Smooth muscle cell (in vitro differentiated cells): ENCODE measurements at regions not wholly inside any gene's neighbourhood (a gene's known extent, or its start where the extent isn't known, plus 50 kb on each side); places are given as distances from the start of the nearest gene placed in this dataset.

Experiments used
- DNase-seq: peaks from one replicate; lab custom pipeline; 2025; ENCODE audit not compliant: unreplicated experiment; lab: John Stamatoyannopoulos, UW
- H2AFZ ChIP-seq: fragments of 200-600 bp; sonication (generic); 2 replicates; pipeline ENCODE4 v1.6.0; 2016; ENCODE audit warnings: antibody characterized with exemption, low read depth, mild to moderate bottlenecking
- H3F3A ChIP-seq: fragments of 200-600 bp; sonication (generic); 2 replicates; pipeline ENCODE4 v1.6.0; 2017; ENCODE audit warnings: antibody characterized with exemption, low read depth
- H3K27ac ChIP-seq: fragments of 200-600 bp; sonication (generic); 2 replicates; pipeline ENCODE4 v1.5.1; 2016; ENCODE audit warnings: low read depth, mild to moderate bottlenecking
- H3K27me3 ChIP-seq: fragments of 200-600 bp; sonication (generic); 2 replicates; pipeline ENCODE4 v1.6.1; 2016; ENCODE audit warnings: low read depth, mild to moderate bottlenecking
- H3K36me3 ChIP-seq: fragments of 200-600 bp; sonication (generic); 2 replicates; pipeline ENCODE4 v1.5.1; 2016; ENCODE audit warnings: low read depth
- H3K4me1 ChIP-seq: fragments of 200-600 bp; sonication (generic); 2 replicates; pipeline ENCODE4 v1.5.1; 2016; ENCODE audit warnings: low read depth
- H3K4me2 ChIP-seq: fragments of 200-600 bp; sonication (generic); 2 replicates; pipeline ENCODE4 v1.6.0; 2016; ENCODE audit warnings: mild to moderate bottlenecking
- H3K4me3 ChIP-seq: fragments of 200-600 bp; sonication (generic); 2 replicates; pipeline ENCODE4 v1.5.1; 2016; ENCODE audit warnings: mild to moderate bottlenecking
- H3K79me2 ChIP-seq: fragments of 200-600 bp; sonication (generic); 2 replicates; pipeline ENCODE4 v1.6.0; 2016; ENCODE audit warnings: low read depth, mild to moderate bottlenecking
- H3K9ac ChIP-seq: fragments of 200-600 bp; sonication (generic); 2 replicates; pipeline ENCODE4 v1.6.0; 2016; ENCODE audit warnings: low read depth
- H3K9me3 ChIP-seq: fragments of 200-600 bp; sonication (generic); replicated peaks from 2 replicates; pipeline ENCODE4 v1.5.1; 2016; ENCODE audit warnings: low read depth
- H4K20me1 ChIP-seq: fragments of 200-600 bp; sonication (generic); 2 replicates; pipeline ENCODE4 v1.6.0; 2016; ENCODE audit warnings: low read depth
- WGBS: methylation state at CpG from one replicate; pipeline ENCODE4 v1.1.7; 2016; ENCODE audit warnings: low lambda C conversion rate; 5-methylcytosine and 5-hydroxymethylcytosine counted together
- TF ChIP-seq, protein P1 (sequence below): fragments of 200-600 bp; sonication (generic); IDR thresholded peaks from 2 replicates; pipeline ENCODE4 v1.5.1; 2017; ENCODE audit warnings: borderline replicate concordance, mild to moderate bottlenecking, antibody characterized with exemption; ENCODE audit not compliant: insufficient read depth, poor library complexity, severe bottlenecking

DNA sequence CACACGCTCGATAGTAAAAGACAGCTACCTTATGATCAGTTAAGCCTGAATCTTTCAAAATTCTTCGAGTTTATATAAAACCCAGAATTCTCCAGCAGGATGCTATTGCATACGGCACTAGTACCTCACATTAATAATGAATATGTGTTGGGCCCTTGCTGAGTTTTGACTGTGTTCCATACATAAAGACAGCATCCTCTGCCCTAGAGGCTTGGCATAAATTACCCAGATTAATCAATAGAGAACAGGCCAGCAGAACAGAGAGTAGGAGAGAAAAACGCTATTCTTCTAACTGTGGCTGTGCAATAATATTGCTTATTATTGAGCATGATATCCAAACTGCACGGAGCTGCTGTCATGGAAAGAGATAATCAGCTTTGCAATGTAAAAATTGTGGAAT lies 194.3 kb downstream of the SOX11 start:
- 94% methylated on average over 6 of the region's 6 CpGs for WGBS
- H3K4me2 ChIP-seq, result no peak overlapping the region
- H3K9me3 ChIP-seq, result no peaks in the 10 kb centered on the region
- H3F3A ChIP-seq, result no peaks in the 10 kb centered on the region
- H3K27me3 ChIP-seq, result no peaks in the 10 kb centered on the region
- H3K79me2 ChIP-seq, result no peaks in the 10 kb centered on the region
- TF ChIP-seq, protein P1, sequence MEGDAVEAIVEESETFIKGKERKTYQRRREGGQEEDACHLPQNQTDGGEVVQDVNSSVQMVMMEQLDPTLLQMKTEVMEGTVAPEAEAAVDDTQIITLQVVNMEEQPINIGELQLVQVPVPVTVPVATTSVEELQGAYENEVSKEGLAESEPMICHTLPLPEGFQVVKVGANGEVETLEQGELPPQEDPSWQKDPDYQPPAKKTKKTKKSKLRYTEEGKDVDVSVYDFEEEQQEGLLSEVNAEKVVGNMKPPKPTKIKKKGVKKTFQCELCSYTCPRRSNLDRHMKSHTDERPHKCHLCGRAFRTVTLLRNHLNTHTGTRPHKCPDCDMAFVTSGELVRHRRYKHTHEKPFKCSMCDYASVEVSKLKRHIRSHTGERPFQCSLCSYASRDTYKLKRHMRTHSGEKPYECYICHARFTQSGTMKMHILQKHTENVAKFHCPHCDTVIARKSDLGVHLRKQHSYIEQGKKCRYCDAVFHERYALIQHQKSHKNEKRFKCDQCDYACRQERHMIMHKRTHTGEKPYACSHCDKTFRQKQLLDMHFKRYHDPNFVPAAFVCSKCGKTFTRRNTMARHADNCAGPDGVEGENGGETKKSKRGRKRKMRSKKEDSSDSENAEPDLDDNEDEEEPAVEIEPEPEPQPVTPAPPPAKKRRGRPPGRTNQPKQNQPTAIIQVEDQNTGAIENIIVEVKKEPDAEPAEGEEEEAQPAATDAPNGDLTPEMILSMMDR, result no peak
- H4K20me1 ChIP-seq, result no peaks in the 10 kb centered on the region
- H3K4me3 ChIP-seq, result no peak overlapping the region
- DNase-seq, result no peak
- no peaks in the 10 kb centered on the region for H3K36me3 ChIP-seq
- no peak overlapping the region for H3K9ac ChIP-seq
- H3K27ac ChIP-seq, result no peak overlapping the region
- peaks cover 9% of the 10 kb centered on the region for H3K4me1 ChIP-seq
- no peak overlapping the region for H2AFZ ChIP-seq

DNA sequence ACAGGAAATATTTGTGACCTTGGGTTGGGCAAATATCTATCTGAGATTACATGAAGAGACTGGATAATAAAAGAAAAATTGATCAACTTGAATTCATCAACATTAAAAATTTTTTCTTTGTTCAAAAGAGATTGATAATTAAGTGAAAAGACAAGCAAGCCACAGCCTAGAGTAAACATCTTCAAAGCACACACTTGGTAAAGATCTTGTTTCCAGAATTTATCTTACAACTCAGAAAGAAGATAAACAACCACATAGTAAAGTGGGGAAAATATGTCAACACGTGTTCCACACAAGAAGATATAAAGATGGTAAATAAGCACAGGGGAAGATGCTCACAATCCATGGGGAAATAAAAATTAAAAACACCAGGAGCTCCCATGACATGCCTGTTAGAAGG lies 195.9 kb downstream of the SOX11 start:
- Histone ChIP-seq H3F3A (no peaks in the 10 kb centered on the region), H3K9ac (no peak overlapping the region), H3K27ac (no peak overlapping the region), H3K4me3 (no peak overlapping the region), H4K20me1 (no peaks in the 10 kb centered on the region), H3K36me3 (no peaks in the 10 kb centered on the region), H2AFZ (no peak overlapping the region), H3K9me3 (no peaks in the 10 kb centered on the region), H3K4me1 (peaks cover 9% of the 10 kb centered on the region), H3K4me2 (no peak overlapping the region), H3K27me3 (peaks cover 11% of the 10 kb centered on the region), H3K79me2 (no peaks in the 10 kb centered on the region)
- 34% methylated on average over 1 of the region's 1 CpG for WGBS
- no peak for DNase-seq
- TF ChIP-seq, protein P1, result no peak

DNA sequence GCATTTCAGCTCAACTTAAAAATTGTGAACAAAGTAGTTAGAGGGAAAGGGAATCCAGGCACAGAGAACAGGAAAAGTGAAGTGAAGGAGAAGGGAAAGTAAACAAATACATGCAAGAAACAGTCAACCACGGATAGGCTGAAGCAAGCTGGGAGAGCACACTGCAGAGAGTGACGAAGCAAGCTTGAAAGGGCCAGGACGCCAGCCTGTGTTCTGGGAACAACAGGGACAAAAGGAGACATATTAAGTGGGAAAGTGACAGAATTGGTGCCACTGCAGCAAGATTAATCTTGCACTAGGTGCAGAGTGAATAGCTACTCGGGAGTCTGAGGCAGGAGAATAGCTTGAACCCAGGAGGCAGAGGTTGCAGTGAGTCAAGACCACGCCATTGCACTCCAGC lies 197.3 kb downstream of the SOX11 start:
- H2AFZ ChIP-seq, result peak overlapping the region; percentile 81
- peaks cover 9% of the 10 kb centered on the region for H3K4me1 ChIP-seq
- DNase-seq, result no peak
- no peaks in the 10 kb centered on the region for H3K9me3 ChIP-seq
- H3K27me3 ChIP-seq, result peaks cover 13% of the 10 kb centered on the region
- H3K36me3 ChIP-seq, result no peaks in the 10 kb centered on the region
- no peaks in the 10 kb centered on the region for H4K20me1 ChIP-seq
- 61% methylated on average over 5 of the region's 5 CpGs for WGBS
- TF ChIP-seq, protein P1, result no peak
- H3K4me3 ChIP-seq, result no peak overlapping the region
- no peaks in the 10 kb centered on the region for H3K79me2 ChIP-seq
- no peak overlapping the region for H3K9ac ChIP-seq
- H3K4me2 ChIP-seq, result peak overlapping the region; percentile 72
- H3K27ac ChIP-seq, result no peak overlapping the region
- H3F3A ChIP-seq, result no peaks in the 10 kb centered on the region

DNA sequence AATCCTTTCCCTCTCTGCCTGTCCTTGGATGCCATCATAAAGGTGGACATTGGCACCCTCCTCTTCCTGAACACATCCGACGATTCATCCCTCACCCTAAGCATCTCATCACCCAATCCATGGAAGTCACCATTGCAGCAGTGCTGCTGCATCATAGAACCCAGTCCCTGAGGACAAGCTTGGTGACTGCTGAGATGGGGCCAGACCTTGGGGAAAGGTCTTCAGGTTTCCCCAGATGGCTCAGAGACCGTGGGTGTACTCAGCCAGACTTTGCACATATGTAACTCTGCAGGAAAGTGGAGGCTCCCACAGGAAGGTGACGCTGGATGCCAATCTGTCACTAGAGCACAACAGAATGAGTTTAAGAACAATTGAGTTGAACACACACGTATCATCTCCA lies 202.2 kb downstream of the SOX11 start:
- no peak overlapping the region for H3K9ac ChIP-seq
- H3F3A ChIP-seq, result no peaks in the 10 kb centered on the region
- TF ChIP-seq, protein P1, result no peak
- no peaks in the 10 kb centered on the region for H4K20me1 ChIP-seq
- 90% methylated on average over 5 of the region's 5 CpGs for WGBS
- no peaks in the 10 kb centered on the region for H3K9me3 ChIP-seq
- H3K27me3 ChIP-seq, result peaks cover 13% of the 10 kb centered on the region
- no peak overlapping the region for H3K4me3 ChIP-seq
- DNase-seq, result no peak
- H3K4me2 ChIP-seq, result no peak overlapping the region
- no peak overlapping the region for H3K27ac ChIP-seq
- no peaks in the 10 kb centered on the region for H3K79me2 ChIP-seq
- H2AFZ ChIP-seq, result no peak overlapping the region
- no peaks in the 10 kb centered on the region for H3K36me3 ChIP-seq
- H3K4me1 ChIP-seq, result peaks cover 3% of the 10 kb centered on the region
